ENCODE measurements at regions not wholly inside any gene's neighbourhood (a gene's known extent, or its start where the extent isn't known, plus 50 kb on each side); places are given as distances from the start of the nearest gene placed in this dataset.

GRCh38 chr13:104365430-104365829, 1299.2 kb upstream of the SLC10A2 start:
- Histone ChIP-seq H3K23me2 (ENCODE audit: low read depth, low read length) (no peaks in the 10 kb centered on the region), H2BK120ac (replicated peaks; ENCODE audit: low read depth, low read length) (no peak overlapping the region), H3K4me3 (ENCODE audit: extremely low read depth in 1 of 4, insufficient read depth in 2 of 4, low read depth in 3 of 4, low read length in 4 of 4) (no peak overlapping the region), H4K20me1 (replicated peaks in 1 of 2; ENCODE audit: control insufficient read depth in 1 of 2, insufficient read depth in 2 of 2, low read length in 2 of 2) (no peaks in the 10 kb centered on the region), H3K9ac (replicated peaks in 1 of 4; ENCODE audit: extremely low read depth in 1 of 4, low read depth in 3 of 4, low read length in 3 of 4) (no peak overlapping the region), H3K79me2 (ENCODE audit: control insufficient read depth in 1 of 2, insufficient read depth in 2 of 2, low read length in 2 of 2) (no peaks in the 10 kb centered on the region), H2BK5ac (ENCODE audit: low read depth, low read length) (no peak overlapping the region), H4K91ac (replicated peaks; ENCODE audit: insufficient read length, low read length) (no peak overlapping the region), H3K18ac (ENCODE audit: extremely low read depth, low read length) (no peak overlapping the region), H3K23ac (ENCODE audit: insufficient read length) (no peak overlapping the region), H3K4ac (replicated peaks; ENCODE audit: insufficient read length, low read depth, low read length) (no peak overlapping the region), H2AFZ (ENCODE audit: low read length) (no peak overlapping the region), H2AK5ac (ENCODE audit: low read depth, low read length) (no peak overlapping the region), H3K4me2 (ENCODE audit: insufficient read depth in 1 of 2, low read depth in 2 of 2, low read length in 2 of 2) (no peak overlapping the region), H3K27ac (ENCODE audit: low read depth, low read length) (no peak overlapping the region), H3K4me1 (replicated peaks in 1 of 4; ENCODE audit: control insufficient read depth in 3 of 4, insufficient read depth in 4 of 4, low read length in 3 of 4) (no peaks in the 10 kb centered on the region), H2BK20ac (ENCODE audit: low read length) (no peak overlapping the region), H2BK12ac (ENCODE audit: low read depth, low read length) (no peak overlapping the region), H3K9me3 (ENCODE audit: insufficient read depth in 2 of 2, low read depth in 1 of 2, low read length in 1 of 2) (no peaks in the 10 kb centered on the region), H2BK15ac (ENCODE audit: low read length) (no peak overlapping the region), H3K79me1 (ENCODE audit: low read depth, low read length) (no peaks in the 10 kb centered on the region), H3K14ac (ENCODE audit: insufficient read length) (no peak overlapping the region), H4K5ac (ENCODE audit: insufficient read length, low read depth, low read length) (no peak overlapping the region), H3K36me3 (ENCODE audit: control insufficient read depth in 2 of 4, insufficient read depth in 4 of 4, low read length in 3 of 4) (no peaks in the 10 kb centered on the region), H3K27me3 (replicated peaks in 1 of 4; ENCODE audit: control insufficient read depth in 3 of 4, extremely low read depth in 1 of 4, insufficient read depth in 3 of 4, low read length in 3 of 4) (no peaks in the 10 kb centered on the region), H4K8ac (ENCODE audit: extremely low read depth, insufficient read depth, low read length) (no peak overlapping the region), H3K56ac (replicated peaks; ENCODE audit: insufficient read length, low read depth, low read length) (no peak overlapping the region)
- ChIA-PET POLR2A (ENCODE audit: partially characterized antibody) (no interaction called here), CTCF (ENCODE audit: partially characterized antibody) (no interaction called here)
- 96% methylated on average over 2 of the region's 2 CpGs; no CpG with 5 or more reads in 1 of the 2 experiments for WGBS, 2 experiments (ENCODE audit: extremely low coverage in 1 of 2, insufficient coverage in 1 of 2, insufficient read length in 1 of 2, insufficient replicate concordance in 2 of 2, low coverage in 1 of 2, low lambda C conversion rate in 2 of 2, missing lambda C conversion rate in 1 of 2)
- no peak for FAIRE-seq
- no peak for DNase-seq (ENCODE audit: low read depth in 1 of 2, low spot score in 2 of 2)
- TF ChIP-seq MAFK (IDR thresholded peaks at IDR 0.05; ENCODE audit: low read depth, low read length) (0 out of 2 replicates have a peak, but pooled peaks have one; percentile 40), HDAC2 (IDR thresholded peaks at IDR 0.05; ENCODE audit: borderline replicate concordance in 1 of 2, low read depth in 2 of 2, low read length in 2 of 2) (no peak), TEAD4 (IDR thresholded peaks at IDR 0.05; ENCODE audit: low read depth, low read length) (no peak)
